Skeletal muscle satellite cell (primary cell): ENCODE measurements at regions not wholly inside any gene's neighbourhood (a gene's known extent, or its start where the extent isn't known, plus 50 kb on each side); places are given as distances from the start of the nearest gene placed in this dataset.
"Not testable (repeated sequence)": the region's sequence is repeated elsewhere in the genome, so short reads cannot be mapped to it uniquely, and the experiment has no call there.

Source experiments
- H3K27me3 ChIP-seq: 2 replicates; pipeline ENCODE4 v1.7.0; 2013; ENCODE audit warnings: low read length; ENCODE audit not compliant: control insufficient read depth, insufficient read depth
- H3K36me3 ChIP-seq: 2 replicates; pipeline ENCODE4 v1.7.0; 2013; ENCODE audit warnings: mild to moderate bottlenecking, control low read depth, low read length; ENCODE audit not compliant: insufficient read depth
- H3K4me1 ChIP-seq: 2 replicates; pipeline ENCODE4 v1.7.0; 2013; ENCODE audit warnings: low read length; ENCODE audit not compliant: control insufficient read depth, insufficient read depth
- H3K4me2 ChIP-seq: 2 replicates; pipeline ENCODE4 v1.7.0; 2013; ENCODE audit warnings: mild to moderate bottlenecking, low read length
- H3K4me3 ChIP-seq: 2 replicates; pipeline ENCODE4 v1.7.0; 2013; ENCODE audit warnings: low read length
- H3K9ac ChIP-seq: 2 replicates; pipeline ENCODE4 v1.7.0; 2013; ENCODE audit warnings: mild to moderate bottlenecking, low read depth, low read length, moderate library complexity
- H3K9me3 ChIP-seq: replicated peaks from 2 replicates; pipeline ENCODE4 v1.7.0; 2013; ENCODE audit warnings: mild to moderate bottlenecking, control low read depth, low read length

DNA sequence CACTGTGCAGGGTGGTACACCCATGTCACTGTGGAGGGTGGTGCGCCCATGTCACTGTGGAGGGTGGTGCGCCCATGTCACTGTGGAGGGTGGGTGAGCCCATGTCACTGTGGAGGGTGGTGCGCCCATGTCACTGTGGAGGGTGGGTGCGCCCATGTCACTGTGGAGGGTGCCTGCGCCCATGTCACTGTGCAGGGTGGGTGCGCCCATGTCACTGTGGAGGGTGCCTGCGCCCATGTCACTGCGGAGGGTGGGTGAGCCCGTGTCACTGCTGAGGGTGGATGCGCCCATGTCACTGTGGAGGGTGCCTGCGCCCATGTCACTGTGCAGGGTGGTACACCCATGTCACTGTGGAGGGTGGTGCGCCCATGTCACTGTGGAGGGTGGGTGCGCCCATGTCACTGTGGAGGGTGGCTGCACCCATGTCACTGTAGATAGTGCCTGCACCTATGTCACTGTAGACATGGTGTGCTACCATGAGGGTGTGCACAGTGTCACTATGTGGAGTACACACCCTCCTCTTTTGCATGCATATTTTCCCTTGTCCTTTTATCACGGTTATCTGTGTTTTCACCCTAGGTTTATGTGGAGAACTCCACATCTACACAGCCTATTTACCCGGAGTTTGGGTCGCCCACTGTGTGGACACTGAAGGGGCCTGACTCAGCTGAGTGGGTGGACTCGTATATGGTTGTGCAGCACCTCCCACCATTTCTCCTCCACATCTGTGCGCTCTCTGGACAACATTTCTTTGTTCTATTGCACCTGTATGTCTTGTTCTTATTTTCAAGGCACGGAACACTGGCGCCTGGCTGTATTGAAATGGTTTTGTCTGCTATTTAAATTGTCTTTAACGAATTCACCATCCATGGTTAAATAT is 222.4 kb downstream of the ERMARD start:
- not testable (repeated sequence) for H3K4me3 ChIP-seq

DNA sequence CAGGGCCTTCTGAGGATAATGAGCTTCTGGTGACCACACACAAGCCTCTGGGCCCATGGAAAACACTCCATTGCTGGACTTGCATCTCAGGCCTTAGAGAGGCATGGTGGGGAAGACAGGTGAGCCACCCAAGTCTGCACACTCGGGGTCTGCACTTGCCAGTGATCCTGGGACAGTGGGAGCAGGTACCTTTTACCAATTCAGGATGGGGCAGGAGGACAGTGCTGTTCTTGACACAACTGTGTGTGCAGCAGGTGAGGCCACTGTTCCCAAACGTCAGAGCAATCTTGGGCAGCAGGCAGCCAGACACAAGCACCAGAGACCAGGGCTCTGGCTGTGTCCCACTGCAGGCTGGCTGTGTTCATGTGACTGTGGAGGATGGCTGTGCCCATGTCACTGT is 221.3 kb downstream of the ERMARD start:
- no peak overlapping the region for H3K9ac ChIP-seq
- H3K9me3 ChIP-seq: peaks cover 4% of the 10 kb centered on the region
- no peak overlapping the region for H3K4me2 ChIP-seq
- no peaks in the 10 kb centered on the region for H3K27me3 ChIP-seq
- H3K4me1 ChIP-seq: no peaks in the 10 kb centered on the region
- H3K36me3 ChIP-seq: no peaks in the 10 kb centered on the region
- H3K4me3 ChIP-seq: no peak overlapping the region

More for the DNA sequence above, 222.4 kb downstream of the ERMARD start:
- H3K4me2 ChIP-seq, H3K36me3 ChIP-seq, H3K9me3 ChIP-seq, H3K27me3 ChIP-seq, H3K4me1 ChIP-seq, H3K9ac ChIP-seq: not testable (repeated sequence)

DNA sequence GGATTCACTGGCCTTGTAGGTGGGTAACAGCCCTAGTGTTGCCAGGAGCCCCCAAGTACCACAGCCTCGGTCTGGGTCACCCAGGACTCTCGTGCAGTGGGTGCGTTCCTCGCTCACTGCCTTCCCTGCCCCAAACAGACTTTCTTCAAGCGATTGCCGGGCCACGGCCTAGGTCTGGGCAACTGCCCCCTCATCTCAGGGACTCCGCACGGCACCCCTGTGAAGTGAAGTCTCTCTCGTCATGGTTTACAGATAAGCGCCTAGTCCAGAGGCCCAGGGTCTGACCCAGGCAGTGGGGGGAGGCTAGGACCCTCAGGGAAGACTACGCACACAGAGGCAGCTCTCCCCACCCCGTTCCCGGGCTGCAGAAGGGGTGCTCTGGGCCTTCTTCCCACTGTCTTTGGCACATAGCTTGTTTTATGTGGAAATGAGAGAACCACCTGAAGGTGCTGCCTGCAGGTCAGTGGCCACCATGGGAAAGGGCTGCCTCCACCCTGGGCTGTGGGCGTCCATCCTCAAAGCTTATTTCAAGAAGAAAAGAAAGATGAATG is 220.8 kb downstream of the ERMARD start:
- H3K9me3 ChIP-seq: peaks cover 4% of the 10 kb centered on the region
- no peaks in the 10 kb centered on the region for H3K36me3 ChIP-seq
- no peak overlapping the region for H3K9ac ChIP-seq
- H3K4me1 ChIP-seq: no peaks in the 10 kb centered on the region
- no peaks in the 10 kb centered on the region for H3K27me3 ChIP-seq
- no peak overlapping the region for H3K4me3 ChIP-seq
- H3K4me2 ChIP-seq: no peak overlapping the region

DNA sequence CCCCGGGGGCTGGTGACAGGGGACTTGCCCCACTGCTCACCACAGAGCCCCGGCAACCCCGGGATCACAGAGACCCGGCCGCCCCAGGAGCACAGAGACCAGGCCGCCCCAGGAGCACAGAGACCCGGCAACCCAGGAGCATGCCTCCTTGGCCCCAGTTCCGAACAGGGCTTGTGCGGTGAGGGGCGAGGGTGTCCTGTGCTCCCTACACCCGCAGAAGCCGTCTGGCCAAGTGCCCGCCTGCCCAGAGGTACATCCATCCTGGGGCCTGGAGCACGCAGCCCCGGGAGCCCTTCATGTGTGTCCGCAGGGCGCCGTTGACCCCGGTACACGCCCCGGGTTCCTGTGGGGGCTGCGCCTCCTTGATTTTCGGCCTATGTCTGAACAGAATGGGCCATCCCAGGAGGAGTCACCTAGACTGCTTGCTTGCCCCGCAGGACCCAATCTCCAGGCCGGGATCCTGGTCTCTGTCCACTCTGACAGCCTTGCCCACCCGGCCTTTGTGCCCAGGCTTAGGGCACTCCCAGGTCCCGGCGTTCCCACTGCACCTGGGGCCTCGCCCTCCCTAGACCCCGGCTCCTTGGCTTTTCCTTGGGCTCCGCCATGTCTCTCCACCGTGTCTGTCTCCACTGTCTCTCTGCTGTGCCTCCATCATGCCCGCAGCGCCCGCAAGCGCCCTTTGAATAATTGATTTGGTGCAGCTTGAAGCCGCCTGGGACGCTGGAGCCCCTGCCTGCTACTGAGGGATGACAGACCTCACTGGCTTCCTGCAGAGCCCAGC is 219.8 kb downstream of the ERMARD start:
- no peak overlapping the region for H3K4me2 ChIP-seq
- H3K9ac ChIP-seq: no peak overlapping the region
- H3K36me3 ChIP-seq: no peaks in the 10 kb centered on the region
- no peak overlapping the region for H3K4me3 ChIP-seq
- H3K9me3 ChIP-seq: peaks cover 4% of the 10 kb centered on the region
- no peaks in the 10 kb centered on the region for H3K27me3 ChIP-seq
- no peaks in the 10 kb centered on the region for H3K4me1 ChIP-seq

DNA sequence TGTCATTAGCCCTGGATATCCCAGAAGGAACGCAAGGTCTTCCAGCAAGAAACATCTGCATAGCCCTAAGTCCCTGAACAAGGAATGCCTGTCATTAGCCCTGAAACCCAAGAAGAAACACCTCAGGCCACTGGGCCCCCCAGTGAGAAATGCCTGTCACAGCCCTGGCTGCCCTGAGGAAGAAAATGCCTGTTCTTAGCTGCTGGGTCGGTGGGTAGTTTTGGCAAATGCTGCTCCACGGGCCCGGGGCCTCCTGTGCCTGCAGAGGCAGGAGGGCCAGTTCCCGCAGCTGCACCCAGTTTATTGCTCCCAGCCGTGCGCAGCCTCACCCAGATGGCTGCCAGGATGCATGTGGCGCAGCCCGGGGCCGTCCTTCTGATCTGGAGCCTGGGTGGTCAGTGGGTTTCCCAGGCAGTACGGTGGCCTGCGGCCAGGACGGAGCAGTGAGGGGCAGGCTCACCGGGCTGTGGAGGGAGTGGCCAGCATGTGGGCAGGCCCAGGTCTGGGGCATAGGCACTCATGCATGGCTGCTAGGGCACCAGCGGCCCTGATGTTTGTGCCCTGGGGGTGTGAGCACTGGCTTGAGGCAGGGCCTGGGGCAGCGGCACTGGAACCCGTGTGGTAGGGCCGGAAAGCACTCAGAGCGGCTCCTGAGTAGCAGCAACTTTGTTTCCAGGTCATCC is 219.0 kb downstream of the ERMARD start:
- Histone ChIP-seq H3K9me3 (peaks cover 4% of the 10 kb centered on the region), H3K4me3 (no peak overlapping the region), H3K4me1 (no peaks in the 10 kb centered on the region), H3K36me3 (no peaks in the 10 kb centered on the region), H3K4me2 (no peak overlapping the region), H3K9ac (no peak overlapping the region), H3K27me3 (no peaks in the 10 kb centered on the region)

DNA sequence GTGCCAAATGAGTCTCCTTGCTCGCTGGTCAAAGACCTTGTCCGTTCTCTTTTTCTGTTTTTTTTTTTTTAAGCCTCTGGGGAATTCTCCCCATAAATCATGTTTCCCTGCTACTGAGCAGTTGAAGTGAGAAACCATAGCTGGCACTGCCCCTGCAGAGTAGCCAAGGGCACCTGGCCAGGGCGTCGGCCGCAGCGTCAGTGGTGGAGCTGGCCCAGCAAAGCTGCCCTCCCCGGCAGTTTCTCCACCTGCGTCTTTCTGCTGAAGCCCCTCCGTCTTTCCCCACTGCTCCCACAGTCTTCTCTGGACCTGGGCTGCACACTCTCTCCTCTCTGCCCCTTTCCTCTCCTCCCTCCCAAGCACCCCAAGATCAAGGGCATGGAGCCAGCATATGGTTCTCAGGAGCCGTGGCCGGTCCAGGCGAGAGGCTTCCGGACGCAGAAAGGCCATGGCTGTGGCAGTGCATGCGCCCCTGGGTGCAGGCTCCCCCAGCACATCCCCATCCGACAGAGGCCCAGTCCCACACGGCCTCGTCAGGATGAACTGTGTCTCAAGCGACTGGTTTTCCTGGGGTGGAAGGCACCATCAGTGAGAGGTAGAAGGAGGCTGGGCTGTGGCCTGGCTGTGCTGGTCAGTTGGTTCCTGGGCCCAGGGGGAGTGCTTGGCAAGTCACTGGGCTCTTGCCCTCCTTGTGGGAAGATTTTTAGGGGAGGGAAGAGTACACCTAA is 218.1 kb downstream of the ERMARD start:
- Histone ChIP-seq H3K9ac (no peak overlapping the region), H3K4me1 (no peaks in the 10 kb centered on the region), H3K4me2 (no peak overlapping the region), H3K4me3 (no peak overlapping the region), H3K36me3 (no peaks in the 10 kb centered on the region), H3K9me3 (peaks cover under 1% of the 10 kb centered on the region), H3K27me3 (no peaks in the 10 kb centered on the region)

DNA sequence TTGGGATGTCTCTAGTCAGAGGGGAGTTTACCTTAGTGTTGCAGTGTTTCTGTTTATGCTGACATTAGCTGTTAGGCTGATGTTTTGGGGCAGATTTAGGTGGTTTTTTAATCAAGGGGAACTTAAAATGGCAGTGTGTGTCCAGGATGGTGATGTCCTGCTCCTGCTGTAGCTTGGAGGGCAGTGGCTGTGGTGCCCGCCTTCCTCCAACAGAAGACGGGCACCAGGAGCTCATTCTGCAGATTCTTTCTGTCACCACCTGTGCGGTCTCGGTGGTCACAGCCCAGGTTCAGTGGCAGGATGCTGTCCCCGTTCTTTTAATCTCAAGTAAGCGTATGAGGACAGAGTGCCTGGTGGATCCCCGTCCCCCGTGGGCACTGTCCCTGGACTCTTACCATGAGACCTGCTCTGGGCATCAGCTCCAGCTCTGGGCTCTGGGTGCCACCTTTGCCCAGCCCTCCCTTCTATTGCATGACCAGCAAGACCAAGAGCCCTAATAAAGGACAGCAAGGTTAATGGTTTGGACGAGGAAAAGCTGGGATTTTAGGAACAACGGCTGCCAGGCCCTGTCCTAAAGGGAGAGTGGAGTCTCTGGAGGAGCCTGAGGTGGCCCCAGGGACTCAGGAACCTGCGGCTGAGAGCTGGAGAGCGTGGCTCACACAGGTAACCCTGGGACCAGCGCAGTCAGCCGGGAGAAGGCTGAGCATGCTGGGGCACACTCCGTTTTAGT is 217.3 kb downstream of the ERMARD start:
- Histone ChIP-seq H3K4me3 (no peak overlapping the region), H3K9ac (no peak overlapping the region), H3K27me3 (no peaks in the 10 kb centered on the region), H3K36me3 (no peaks in the 10 kb centered on the region), H3K9me3 (no peaks in the 10 kb centered on the region), H3K4me1 (no peaks in the 10 kb centered on the region), H3K4me2 (no peak overlapping the region)

DNA sequence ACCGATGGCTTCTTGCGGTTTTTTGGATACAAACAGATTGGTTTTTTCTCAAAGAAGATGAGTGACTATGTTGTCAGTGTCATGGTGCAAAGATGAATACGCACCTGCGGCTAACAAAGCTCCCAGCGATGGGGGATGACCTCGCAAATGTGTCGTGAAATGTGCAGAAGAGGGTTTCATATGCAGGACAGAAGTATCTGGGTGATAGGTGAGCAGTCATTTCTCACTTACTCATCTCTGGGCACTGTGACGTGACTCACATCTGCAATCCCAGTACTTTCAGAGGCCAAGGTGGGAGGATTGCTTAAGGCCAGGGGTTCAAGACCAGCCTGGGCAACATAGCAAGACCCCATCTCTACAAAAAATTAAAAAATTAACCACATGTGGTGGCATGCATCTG is 216.3 kb downstream of the ERMARD start:
- Histone ChIP-seq H3K9ac (no peak overlapping the region), H3K27me3 (no peaks in the 10 kb centered on the region), H3K4me3 (no peak overlapping the region), H3K9me3 (no peaks in the 10 kb centered on the region), H3K36me3 (no peaks in the 10 kb centered on the region), H3K4me1 (no peaks in the 10 kb centered on the region), H3K4me2 (no peak overlapping the region)

DNA sequence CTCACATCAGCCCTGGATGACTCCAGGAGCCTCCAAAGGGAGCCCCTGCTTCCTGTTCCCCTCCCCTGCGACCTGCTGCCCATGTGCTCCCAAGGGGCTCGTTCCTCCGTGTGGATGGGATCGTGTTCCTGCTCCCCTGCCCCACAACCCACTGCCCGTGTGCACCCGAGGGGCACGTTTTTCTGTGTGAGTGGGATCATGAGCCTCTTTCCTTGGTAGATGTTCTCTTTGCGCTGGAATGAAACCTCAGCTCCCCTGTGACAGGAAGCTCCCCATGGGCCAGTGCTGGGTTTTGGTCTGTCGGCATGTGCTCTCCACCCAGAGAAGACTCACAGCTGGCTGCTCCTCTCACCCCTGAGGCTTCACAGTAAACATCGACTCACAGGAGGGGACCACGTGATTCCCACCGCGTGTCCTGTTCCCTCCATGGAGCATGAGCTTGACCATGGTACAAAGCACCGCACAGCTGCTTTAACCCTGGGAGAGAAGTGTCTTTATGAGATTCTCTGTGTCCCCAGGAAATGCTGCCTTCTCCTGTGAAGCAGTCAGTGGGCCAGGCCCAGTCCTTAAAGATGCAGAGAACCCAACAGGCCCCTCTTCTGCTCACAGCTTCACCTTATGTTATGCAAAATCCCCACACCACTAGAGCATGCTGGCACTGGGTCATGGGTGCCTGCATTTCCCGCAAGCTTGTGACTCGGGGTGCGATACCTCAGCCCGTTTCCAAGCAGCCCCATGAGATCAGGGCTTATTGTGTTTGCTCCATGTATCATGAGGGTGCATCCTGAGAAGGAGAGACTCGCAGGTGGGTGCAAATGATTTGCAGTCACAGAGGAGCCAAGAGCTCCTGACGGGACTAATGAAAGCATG is 215.1 kb downstream of the ERMARD start:
- H3K27me3 ChIP-seq: no peaks in the 10 kb centered on the region
- no peaks in the 10 kb centered on the region for H3K4me1 ChIP-seq
- H3K9ac ChIP-seq: no peak overlapping the region
- H3K4me3 ChIP-seq: no peak overlapping the region
- no peaks in the 10 kb centered on the region for H3K9me3 ChIP-seq
- H3K4me2 ChIP-seq: no peak overlapping the region
- H3K36me3 ChIP-seq: no peaks in the 10 kb centered on the region
